ENCODE measurements at regions not wholly inside any gene's neighbourhood (a gene's known extent, or its start where the extent isn't known, plus 50 kb on each side); places are given as distances from the start of the nearest gene placed in this dataset.

DNA sequence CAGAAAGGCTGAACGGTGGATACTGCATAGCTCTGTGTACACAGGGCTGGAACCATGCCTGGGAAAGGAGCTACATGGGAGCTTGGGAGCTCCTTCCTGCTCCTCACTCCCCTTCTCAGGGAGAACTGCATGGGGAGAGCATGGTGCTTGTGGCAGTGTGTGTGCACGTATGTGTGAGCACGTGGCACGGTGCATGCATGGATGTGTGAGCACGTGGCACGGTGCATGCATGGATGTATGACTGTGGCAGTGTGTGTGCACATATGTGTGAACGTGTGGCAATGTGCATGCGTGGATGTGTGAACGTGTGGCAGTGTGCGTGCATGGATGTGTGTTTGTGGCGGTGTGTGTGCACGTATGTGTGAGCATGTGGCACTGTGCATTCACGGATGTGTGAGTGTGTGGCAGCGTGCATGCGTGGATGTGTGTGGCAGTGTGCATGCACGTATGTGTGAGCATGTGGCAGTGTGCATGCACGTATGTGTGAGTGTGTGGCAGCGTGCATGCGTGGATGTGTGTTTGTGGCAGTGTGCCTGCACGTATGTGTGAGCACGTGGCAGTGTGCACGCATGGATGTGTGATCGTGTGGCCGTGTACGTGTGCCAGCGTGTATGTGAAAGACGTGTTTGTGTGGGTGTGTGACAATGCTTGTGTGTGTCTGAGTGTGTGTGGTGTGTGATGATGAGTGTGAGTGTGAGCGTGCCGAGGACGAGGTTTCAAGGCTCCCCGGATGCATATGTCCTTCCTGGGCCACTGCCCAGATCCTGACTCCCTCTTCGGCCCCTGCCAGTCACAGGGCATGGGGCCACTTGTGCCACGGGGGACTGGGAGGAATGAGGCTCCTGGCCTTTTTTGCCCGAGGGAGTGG lies 52.4 kb upstream of the JPH3 start:
- TF ChIP-seq, protein P1, sequence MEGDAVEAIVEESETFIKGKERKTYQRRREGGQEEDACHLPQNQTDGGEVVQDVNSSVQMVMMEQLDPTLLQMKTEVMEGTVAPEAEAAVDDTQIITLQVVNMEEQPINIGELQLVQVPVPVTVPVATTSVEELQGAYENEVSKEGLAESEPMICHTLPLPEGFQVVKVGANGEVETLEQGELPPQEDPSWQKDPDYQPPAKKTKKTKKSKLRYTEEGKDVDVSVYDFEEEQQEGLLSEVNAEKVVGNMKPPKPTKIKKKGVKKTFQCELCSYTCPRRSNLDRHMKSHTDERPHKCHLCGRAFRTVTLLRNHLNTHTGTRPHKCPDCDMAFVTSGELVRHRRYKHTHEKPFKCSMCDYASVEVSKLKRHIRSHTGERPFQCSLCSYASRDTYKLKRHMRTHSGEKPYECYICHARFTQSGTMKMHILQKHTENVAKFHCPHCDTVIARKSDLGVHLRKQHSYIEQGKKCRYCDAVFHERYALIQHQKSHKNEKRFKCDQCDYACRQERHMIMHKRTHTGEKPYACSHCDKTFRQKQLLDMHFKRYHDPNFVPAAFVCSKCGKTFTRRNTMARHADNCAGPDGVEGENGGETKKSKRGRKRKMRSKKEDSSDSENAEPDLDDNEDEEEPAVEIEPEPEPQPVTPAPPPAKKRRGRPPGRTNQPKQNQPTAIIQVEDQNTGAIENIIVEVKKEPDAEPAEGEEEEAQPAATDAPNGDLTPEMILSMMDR (IDR thresholded peaks at IDR 0.05 in 4 of 5, conservative IDR thresholded peaks at IDR 0.05 in 1 of 5): no peak
- TF ChIP-seq POLR2A (IDR thresholded peaks at IDR 0.05): no peak
